ENCODE measurements at regions not wholly inside any gene's neighbourhood (a gene's known extent, or its start where the extent isn't known, plus 50 kb on each side); places are given as distances from the start of the nearest gene placed in this dataset.

- no peak overlapping the region for H3K4me3 ChIP-seq (ENCODE audit: low read length, poor library complexity, severe bottlenecking)
- H3K9me3 ChIP-seq (ENCODE audit: insufficient read depth, low read depth, low read length): no peaks in the 10 kb centered on the region
- no peaks in the 10 kb centered on the region for H3K27me3 ChIP-seq (ENCODE audit: insufficient read depth, low read length, poor library complexity, severe bottlenecking)
- H3K79me2 ChIP-seq (ENCODE audit: insufficient read depth, low read length): no peaks in the 10 kb centered on the region
- no peak overlapping the region for H3K9ac ChIP-seq (ENCODE audit: low read depth, low read length, poor library complexity, severe bottlenecking)
- H3F3A ChIP-seq (ENCODE audit: low read depth): no peaks in the 10 kb centered on the region
- H3K36me3 ChIP-seq (ENCODE audit: insufficient read depth, low read length): no peaks in the 10 kb centered on the region
- no peaks in the 10 kb centered on the region for H3K9me2 ChIP-seq (replicated peaks; ENCODE audit: low read depth, low read length)
- TF ChIP-seq EZH2phosphoT487 (IDR thresholded peaks at IDR 0.05; ENCODE audit: borderline replicate concordance): no peak
- TF ChIP-seq, protein P1, sequence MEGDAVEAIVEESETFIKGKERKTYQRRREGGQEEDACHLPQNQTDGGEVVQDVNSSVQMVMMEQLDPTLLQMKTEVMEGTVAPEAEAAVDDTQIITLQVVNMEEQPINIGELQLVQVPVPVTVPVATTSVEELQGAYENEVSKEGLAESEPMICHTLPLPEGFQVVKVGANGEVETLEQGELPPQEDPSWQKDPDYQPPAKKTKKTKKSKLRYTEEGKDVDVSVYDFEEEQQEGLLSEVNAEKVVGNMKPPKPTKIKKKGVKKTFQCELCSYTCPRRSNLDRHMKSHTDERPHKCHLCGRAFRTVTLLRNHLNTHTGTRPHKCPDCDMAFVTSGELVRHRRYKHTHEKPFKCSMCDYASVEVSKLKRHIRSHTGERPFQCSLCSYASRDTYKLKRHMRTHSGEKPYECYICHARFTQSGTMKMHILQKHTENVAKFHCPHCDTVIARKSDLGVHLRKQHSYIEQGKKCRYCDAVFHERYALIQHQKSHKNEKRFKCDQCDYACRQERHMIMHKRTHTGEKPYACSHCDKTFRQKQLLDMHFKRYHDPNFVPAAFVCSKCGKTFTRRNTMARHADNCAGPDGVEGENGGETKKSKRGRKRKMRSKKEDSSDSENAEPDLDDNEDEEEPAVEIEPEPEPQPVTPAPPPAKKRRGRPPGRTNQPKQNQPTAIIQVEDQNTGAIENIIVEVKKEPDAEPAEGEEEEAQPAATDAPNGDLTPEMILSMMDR (conservative IDR thresholded peaks at IDR 0.05; ENCODE audit: low read length): no peak
- no peak overlapping the region for H3K4me2 ChIP-seq (ENCODE audit: low read depth, low read length, poor library complexity, severe bottlenecking)
- H3K4me1 ChIP-seq (ENCODE audit: insufficient read depth, low read length, poor library complexity, severe bottlenecking): no peaks in the 10 kb centered on the region
- no peak overlapping the region for H2AFZ ChIP-seq (ENCODE audit: low read length)
- H4K20me1 ChIP-seq (ENCODE audit: insufficient read depth, low read length, poor library complexity, severe bottlenecking): no peaks in the 10 kb centered on the region
Observed at GRCh38 chr2:7517851-7518250, 600.6 kb downstream of the RNF144A start.

DNA sequence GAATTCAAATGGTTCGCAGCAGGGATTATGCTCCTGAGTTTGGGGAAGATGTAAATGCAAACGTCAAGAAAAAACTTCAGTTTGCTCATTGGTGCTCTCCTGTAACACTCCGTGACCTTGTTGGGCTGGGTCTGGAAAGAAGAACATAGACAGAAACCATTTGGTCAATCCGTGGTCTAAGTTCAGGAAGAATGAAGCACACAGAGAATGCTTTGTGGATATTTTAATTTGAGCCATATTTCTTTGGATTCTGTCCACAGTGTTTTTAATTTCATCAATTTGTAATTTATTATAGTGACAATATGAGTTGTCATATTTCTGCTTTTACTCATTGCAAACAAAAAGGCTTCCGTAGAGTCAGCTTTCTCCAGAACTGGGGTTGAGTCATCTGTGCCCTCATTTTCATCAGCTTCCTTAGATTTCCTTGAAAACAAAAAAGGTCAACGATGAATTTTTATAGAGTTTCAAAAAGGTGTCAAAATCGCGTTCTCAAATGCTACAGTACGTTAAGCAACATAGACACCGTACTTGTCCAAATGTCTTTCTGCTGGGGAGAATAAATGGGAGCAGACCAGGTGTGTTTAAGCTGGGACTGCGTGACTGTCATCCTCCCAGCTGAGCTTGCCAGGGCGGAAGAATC lies 606.4 kb downstream of the RNF144A start:
- Histone ChIP-seq H3K36me3 (ENCODE audit: insufficient read depth, low read length) (no peaks in the 10 kb centered on the region), H2AFZ (ENCODE audit: low read length) (no peak overlapping the region), H4K20me1 (ENCODE audit: insufficient read depth, low read length, poor library complexity, severe bottlenecking) (no peaks in the 10 kb centered on the region), H3K4me3 (ENCODE audit: low read length, poor library complexity, severe bottlenecking) (no peak overlapping the region), H3K9me3 (ENCODE audit: insufficient read depth, low read depth, low read length) (no peaks in the 10 kb centered on the region), H3K27me3 (ENCODE audit: insufficient read depth, low read length, poor library complexity, severe bottlenecking) (no peaks in the 10 kb centered on the region), H3K9ac (ENCODE audit: low read depth, low read length, poor library complexity, severe bottlenecking) (no peak overlapping the region), H3K9me2 (replicated peaks; ENCODE audit: low read depth, low read length) (no peaks in the 10 kb centered on the region), H3K4me1 (ENCODE audit: insufficient read depth, low read length, poor library complexity, severe bottlenecking) (no peaks in the 10 kb centered on the region), H3K4me2 (ENCODE audit: low read depth, low read length, poor library complexity, severe bottlenecking) (no peak overlapping the region), H3F3A (ENCODE audit: low read depth) (no peaks in the 10 kb centered on the region), H3K79me2 (ENCODE audit: insufficient read depth, low read length) (no peaks in the 10 kb centered on the region)
- no peak for TF ChIP-seq EZH2phosphoT487 (IDR thresholded peaks at IDR 0.05; ENCODE audit: borderline replicate concordance)
- TF ChIP-seq, protein P1 (conservative IDR thresholded peaks at IDR 0.05; ENCODE audit: low read length): no peak

DNA sequence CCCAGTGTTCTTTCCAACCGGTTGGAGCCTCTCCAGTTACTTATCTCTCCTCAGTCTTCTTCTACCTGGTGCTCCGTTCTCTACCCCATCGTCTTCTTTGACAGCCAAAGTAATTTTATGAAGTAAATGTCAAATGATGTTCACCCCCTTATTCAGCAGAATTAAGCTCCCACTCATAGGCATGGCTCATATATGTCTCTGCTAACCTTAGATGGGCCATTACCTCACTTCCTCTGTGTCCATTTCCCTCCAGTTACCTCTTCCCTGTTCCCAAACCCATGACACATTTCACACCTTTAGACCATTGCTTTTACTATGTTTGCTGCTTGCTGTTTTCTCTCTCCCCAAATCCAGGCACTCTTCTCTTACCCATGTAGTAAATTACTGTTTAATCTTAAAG lies 607.0 kb downstream of the RNF144A start:
- Histone ChIP-seq H3K79me2 (ENCODE audit: insufficient read depth, low read length) (no peaks in the 10 kb centered on the region), H3K4me3 (ENCODE audit: low read length, poor library complexity, severe bottlenecking) (no peak overlapping the region), H3F3A (ENCODE audit: low read depth) (no peaks in the 10 kb centered on the region), H3K4me1 (ENCODE audit: insufficient read depth, low read length, poor library complexity, severe bottlenecking) (no peaks in the 10 kb centered on the region), H3K4me2 (ENCODE audit: low read depth, low read length, poor library complexity, severe bottlenecking) (no peak overlapping the region), H2AFZ (ENCODE audit: low read length) (no peak overlapping the region), H3K9ac (ENCODE audit: low read depth, low read length, poor library complexity, severe bottlenecking) (no peak overlapping the region), H3K36me3 (ENCODE audit: insufficient read depth, low read length) (no peaks in the 10 kb centered on the region), H4K20me1 (ENCODE audit: insufficient read depth, low read length, poor library complexity, severe bottlenecking) (no peaks in the 10 kb centered on the region), H3K9me3 (ENCODE audit: insufficient read depth, low read depth, low read length) (no peaks in the 10 kb centered on the region), H3K9me2 (replicated peaks; ENCODE audit: low read depth, low read length) (no peaks in the 10 kb centered on the region), H3K27me3 (ENCODE audit: insufficient read depth, low read length, poor library complexity, severe bottlenecking) (no peaks in the 10 kb centered on the region)
- no peak for TF ChIP-seq EZH2phosphoT487 (IDR thresholded peaks at IDR 0.05; ENCODE audit: borderline replicate concordance)
- TF ChIP-seq, protein P1 (conservative IDR thresholded peaks at IDR 0.05; ENCODE audit: low read length): no peak

All from Loucy (cell line).